BJ (cell line): ENCODE measurements at regions not wholly inside any gene's neighbourhood (a gene's known extent, or its start where the extent isn't known, plus 50 kb on each side); places are given as distances from the start of the nearest gene placed in this dataset.

Experiments
- CTCF ChIA-PET: fragments of 350-600 bp; formaldehyde crosslinking; extraction: SDS; loops from one replicate; lab custom pipeline; 2021; ENCODE audit warnings: antibody characterized with exemption, inconsistent platforms; lab: Yijun Ruan, JAX
- POLR2A ChIA-PET: fragments of 300-600 bp; sonication (Branson Sonifier 250); formaldehyde crosslinking; extraction: SDS; loops from one replicate; lab custom pipeline; 2021; ENCODE audit warnings: antibody characterized with exemption; lab: Charles Lee
- DNase-seq: peaks from one replicate; pipeline ENCODE4 v3.0.0-alpha.2; 2011; ENCODE audit warnings: low read depth
- H3K27me3 ChIP-seq: 2 replicates; pipeline ENCODE4 v1.6.0; 2011; ENCODE audit warnings: low read length; ENCODE audit not compliant: control insufficient read depth, insufficient read depth
- H3K36me3 ChIP-seq: 2 replicates; pipeline ENCODE4 v1.5.1; 2011; ENCODE audit warnings: low read length; ENCODE audit not compliant: control insufficient read depth, insufficient read depth
- H3K4me3 ChIP-seq: 2 replicates; pipeline ENCODE4 v1.5.1; 2011; ENCODE audit warnings: low read depth, mild to moderate bottlenecking, control low read depth, low read length
- TF ChIP-seq, protein P1 (sequence below): IDR thresholded peaks from 2 replicates; pipeline ENCODE4 v1.5.1; 2011; ENCODE audit warnings: low read depth, mild to moderate bottlenecking, control low read depth, inconsistent platforms, low read length, moderate library complexity; ENCODE audit not compliant: insufficient read depth

- Histone ChIP-seq H3K4me3 (no peak overlapping the region), H3K27me3 (no peaks in the 10 kb centered on the region), H3K36me3 (no peaks in the 10 kb centered on the region)
- ChIA-PET POLR2A (no interaction called here), CTCF (no interaction called here)
- TF ChIP-seq, protein P1, sequence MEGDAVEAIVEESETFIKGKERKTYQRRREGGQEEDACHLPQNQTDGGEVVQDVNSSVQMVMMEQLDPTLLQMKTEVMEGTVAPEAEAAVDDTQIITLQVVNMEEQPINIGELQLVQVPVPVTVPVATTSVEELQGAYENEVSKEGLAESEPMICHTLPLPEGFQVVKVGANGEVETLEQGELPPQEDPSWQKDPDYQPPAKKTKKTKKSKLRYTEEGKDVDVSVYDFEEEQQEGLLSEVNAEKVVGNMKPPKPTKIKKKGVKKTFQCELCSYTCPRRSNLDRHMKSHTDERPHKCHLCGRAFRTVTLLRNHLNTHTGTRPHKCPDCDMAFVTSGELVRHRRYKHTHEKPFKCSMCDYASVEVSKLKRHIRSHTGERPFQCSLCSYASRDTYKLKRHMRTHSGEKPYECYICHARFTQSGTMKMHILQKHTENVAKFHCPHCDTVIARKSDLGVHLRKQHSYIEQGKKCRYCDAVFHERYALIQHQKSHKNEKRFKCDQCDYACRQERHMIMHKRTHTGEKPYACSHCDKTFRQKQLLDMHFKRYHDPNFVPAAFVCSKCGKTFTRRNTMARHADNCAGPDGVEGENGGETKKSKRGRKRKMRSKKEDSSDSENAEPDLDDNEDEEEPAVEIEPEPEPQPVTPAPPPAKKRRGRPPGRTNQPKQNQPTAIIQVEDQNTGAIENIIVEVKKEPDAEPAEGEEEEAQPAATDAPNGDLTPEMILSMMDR: no peak
- DNase-seq: no peak
Observed at GRCh38 chr15:29438703-29439055, 169.1 kb upstream of the NSMCE3 start.

DNA sequence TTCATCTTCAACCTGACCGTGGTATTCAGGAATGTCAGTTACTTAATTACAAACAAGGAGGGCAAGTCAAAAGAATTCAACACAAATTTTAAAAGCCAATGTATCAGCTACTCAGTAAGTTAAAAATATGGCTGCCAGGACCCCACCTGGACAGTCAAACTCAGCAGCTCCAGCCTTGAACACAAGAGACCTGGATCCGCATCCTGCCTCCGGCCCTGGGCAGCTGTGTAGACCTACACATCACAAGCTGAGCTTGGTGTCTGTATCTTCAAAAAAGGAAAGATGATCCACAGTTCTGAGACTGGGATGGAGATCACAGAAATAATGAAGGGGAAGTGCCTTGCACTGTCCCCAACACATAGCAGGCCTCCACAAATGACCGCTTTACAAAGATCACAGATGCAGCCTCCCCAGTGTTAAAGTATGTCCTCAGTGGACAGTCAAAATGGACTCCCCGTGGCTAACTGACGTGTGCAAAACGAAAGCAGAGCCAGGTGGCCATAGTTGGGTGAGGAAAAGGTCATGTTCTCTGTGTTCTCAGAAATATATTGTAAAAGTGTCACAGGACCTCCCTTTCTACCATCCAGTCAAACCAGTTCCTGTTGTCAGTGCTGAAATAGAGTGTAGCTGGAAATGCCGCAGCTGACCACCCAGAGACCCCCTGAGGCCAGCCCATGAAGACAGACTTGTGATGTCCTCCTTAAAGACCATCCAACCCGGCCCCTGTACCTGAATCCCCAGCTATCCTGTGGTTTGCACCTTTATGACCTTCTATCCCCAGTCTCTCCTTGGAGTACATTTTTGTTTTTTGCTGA, 168.5 kb upstream of the NSMCE3 start:
- Histone ChIP-seq H3K36me3 (no peaks in the 10 kb centered on the region), H3K4me3 (no peak overlapping the region), H3K27me3 (no peaks in the 10 kb centered on the region)
- ChIA-PET CTCF (interaction anchor here (1.0 kb wide), 1 partner anchor 9 kb away, joined by 4 read pairs; no protein-coding TSS in a partner anchor), POLR2A (no interaction called here)
- TF ChIP-seq, protein P1: no peak
- DNase-seq: no peak

DNA sequence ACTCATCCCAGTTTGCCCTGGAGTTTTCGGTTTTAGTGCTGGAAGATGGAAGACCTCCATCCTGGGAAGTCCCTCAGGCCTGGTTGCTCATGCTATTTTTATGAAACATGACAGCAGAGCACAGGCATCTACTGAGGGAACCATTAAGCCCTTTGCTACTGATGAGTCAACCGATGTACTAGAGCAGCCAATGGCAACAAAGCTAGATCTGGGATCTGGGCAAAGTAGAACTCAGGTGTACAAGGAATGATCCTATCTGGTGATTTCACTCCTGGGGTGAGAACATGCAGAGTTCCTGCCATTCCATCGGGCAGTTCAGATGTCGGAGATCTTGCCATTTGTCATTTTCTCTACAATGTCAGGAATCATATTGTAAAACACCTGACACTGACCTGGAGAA, 166.2 kb upstream of the NSMCE3 start:
- CTCF ChIA-PET: no interaction called here
- DNase-seq: no peak
- TF ChIP-seq, protein P1: no peak

GRCh38 chr15:29434280-29434679, 164.7 kb upstream of the NSMCE3 start:
- TF ChIP-seq, protein P1: no peak
- Histone ChIP-seq H3K27me3 (no peaks in the 10 kb centered on the region), H3K4me3 (no peak overlapping the region), H3K36me3 (no peaks in the 10 kb centered on the region)
- CTCF ChIA-PET: no interaction called here
- POLR2A ChIA-PET: no interaction called here
- no peak for DNase-seq

More for the DNA sequence above, 166.2 kb upstream of the NSMCE3 start:
- H3K27me3 ChIP-seq: no peaks in the 10 kb centered on the region
- H3K4me3 ChIP-seq: no peak overlapping the region
- POLR2A ChIA-PET: no interaction called here
- no peaks in the 10 kb centered on the region for H3K36me3 ChIP-seq

GRCh38 chr15:29433507-29434248, 164.1 kb upstream of the NSMCE3 start:
- Histone ChIP-seq H3K27me3 (no peaks in the 10 kb centered on the region), H3K4me3 (no peak overlapping the region), H3K36me3 (no peaks in the 10 kb centered on the region)
- no peak for DNase-seq
- CTCF ChIA-PET: no interaction called here
- POLR2A ChIA-PET: no interaction called here
- TF ChIP-seq, protein P1: no peak
